ENCODE measurements at regions not wholly inside any gene's neighbourhood (a gene's known extent, or its start where the extent isn't known, plus 50 kb on each side); places are given as distances from the start of the nearest gene placed in this dataset.

GRCh38 chrX:27254656-27255055 is 208.5 kb downstream of the PPP4R3C start:
- no peaks in the 10 kb centered on the region for H3K36me3 ChIP-seq (ENCODE audit: insufficient read depth, low read length)
- no peak overlapping the region for H3K9ac ChIP-seq (ENCODE audit: low read length)
- no peaks in the 10 kb centered on the region for H4K20me1 ChIP-seq (ENCODE audit: insufficient read depth, low read length)
- H3K4me2 ChIP-seq (ENCODE audit: low read length): no peak overlapping the region
- H3K27ac ChIP-seq (ENCODE audit: low read depth, low read length, poor library complexity, severe bottlenecking): no peak overlapping the region
- H3K4me3 ChIP-seq (ENCODE audit: low read depth, low read length, poor library complexity, severe bottlenecking): no peak overlapping the region
- no peak for TF ChIP-seq EZH2 (IDR thresholded peaks at IDR 0.05; ENCODE audit: borderline replicate concordance, low read length)
- no peak for TF ChIP-seq CTCF (IDR thresholded peaks at IDR 0.05; ENCODE audit: low read length)
- no peaks in the 10 kb centered on the region for H3K27me3 ChIP-seq (ENCODE audit: insufficient read depth, low read length)
- H3K9me2 ChIP-seq (ENCODE audit: low read depth, low read length): no peaks in the 10 kb centered on the region
- no peaks in the 10 kb centered on the region for H3K4me1 ChIP-seq (ENCODE audit: insufficient read depth, low read length, severe bottlenecking)
- H2AFZ ChIP-seq (ENCODE audit: low read length): no peak overlapping the region
- H3K79me2 ChIP-seq (ENCODE audit: insufficient read depth, low read length): no peaks in the 10 kb centered on the region
- no peaks in the 10 kb centered on the region for H3F3A ChIP-seq (ENCODE audit: insufficient read depth, low read length)
- H3K9me3 ChIP-seq (ENCODE audit: low read length): no peaks in the 10 kb centered on the region

- no peak overlapping the region for H3K27ac ChIP-seq (ENCODE audit: low read depth, low read length, poor library complexity, severe bottlenecking)
- H3K9ac ChIP-seq (ENCODE audit: low read length): no peak overlapping the region
- TF ChIP-seq EZH2 (IDR thresholded peaks at IDR 0.05; ENCODE audit: borderline replicate concordance, low read length) (no peak), CTCF (IDR thresholded peaks at IDR 0.05; ENCODE audit: low read length) (no peak)
- no peaks in the 10 kb centered on the region for H3K4me1 ChIP-seq (ENCODE audit: insufficient read depth, low read length, severe bottlenecking)
- H3K36me3 ChIP-seq (ENCODE audit: insufficient read depth, low read length): no peaks in the 10 kb centered on the region
- H3K27me3 ChIP-seq (ENCODE audit: insufficient read depth, low read length): no peaks in the 10 kb centered on the region
- no peak overlapping the region for H3K4me2 ChIP-seq (ENCODE audit: low read length)
- no peaks in the 10 kb centered on the region for H4K20me1 ChIP-seq (ENCODE audit: insufficient read depth, low read length)
- no peak overlapping the region for H2AFZ ChIP-seq (ENCODE audit: low read length)
- H3F3A ChIP-seq (ENCODE audit: insufficient read depth, low read length): no peaks in the 10 kb centered on the region
- H3K9me3 ChIP-seq (ENCODE audit: low read length): no peaks in the 10 kb centered on the region
- no peaks in the 10 kb centered on the region for H3K9me2 ChIP-seq (ENCODE audit: low read depth, low read length)
- H3K4me3 ChIP-seq (ENCODE audit: low read depth, low read length, poor library complexity, severe bottlenecking): no peak overlapping the region
- no peaks in the 10 kb centered on the region for H3K79me2 ChIP-seq (ENCODE audit: insufficient read depth, low read length)
These were observed 211.8 kb downstream of the PPP4R3C start for GRCh38 chrX:27251369-27251768.

GRCh38 chrX:27242581-27242980 is 220.6 kb downstream of the PPP4R3C start:
- no peaks in the 10 kb centered on the region for H3K79me2 ChIP-seq (ENCODE audit: insufficient read depth, low read length)
- H3K4me1 ChIP-seq (ENCODE audit: insufficient read depth, low read length, severe bottlenecking): no peaks in the 10 kb centered on the region
- H3K27me3 ChIP-seq (ENCODE audit: insufficient read depth, low read length): no peaks in the 10 kb centered on the region
- no peak overlapping the region for H3K27ac ChIP-seq (ENCODE audit: low read depth, low read length, poor library complexity, severe bottlenecking)
- H3K9me2 ChIP-seq (ENCODE audit: low read depth, low read length): no peaks in the 10 kb centered on the region
- H3K9ac ChIP-seq (ENCODE audit: low read length): no peak overlapping the region
- no peak overlapping the region for H2AFZ ChIP-seq (ENCODE audit: low read length)
- H3K9me3 ChIP-seq (ENCODE audit: low read length): no peaks in the 10 kb centered on the region
- H4K20me1 ChIP-seq (ENCODE audit: insufficient read depth, low read length): no peaks in the 10 kb centered on the region
- TF ChIP-seq EZH2 (IDR thresholded peaks at IDR 0.05; ENCODE audit: borderline replicate concordance, low read length) (no peak), CTCF (IDR thresholded peaks at IDR 0.05; ENCODE audit: low read length) (no peak)
- no peaks in the 10 kb centered on the region for H3K36me3 ChIP-seq (ENCODE audit: insufficient read depth, low read length)
- H3K4me2 ChIP-seq (ENCODE audit: low read length): no peak overlapping the region
- H3K4me3 ChIP-seq (ENCODE audit: low read depth, low read length, poor library complexity, severe bottlenecking): no peak overlapping the region
- no peaks in the 10 kb centered on the region for H3F3A ChIP-seq (ENCODE audit: insufficient read depth, low read length)

Measured in OCI-LY1 (cell line).